BE2C (cell line): ENCODE measurements at regions not wholly inside any gene's neighbourhood (a gene's known extent, or its start where the extent isn't known, plus 50 kb on each side); places are given as distances from the start of the nearest gene placed in this dataset.

Source experiments
- DNase-seq: peaks from one replicate; pipeline ENCODE4 v3.0.0-alpha.2; 2020
- H3K27me3 ChIP-seq: fragments of 250-450 bp; sonication (Bioruptor Pico); 2 replicates; pipeline ENCODE4 v1.5.1; 2020; ENCODE audit warnings: mild to moderate bottlenecking
- H3K36me3 ChIP-seq: fragments of 250-450 bp; sonication (Bioruptor Pico); 2 replicates; pipeline ENCODE4 v1.5.1; 2020; ENCODE audit warnings: mild to moderate bottlenecking
- H3K4me1 ChIP-seq: fragments of 250-450 bp; sonication (Bioruptor Pico); 2 replicates; pipeline ENCODE4 v1.5.1; 2020
- H3K4me3 ChIP-seq: 2 replicates; pipeline ENCODE4 v1.5.1; 2011; ENCODE audit warnings: low read depth, low read length
- H3K9me3 ChIP-seq: fragments of 250-450 bp; sonication (Bioruptor Pico); 2 replicates; pipeline ENCODE4 v1.5.1; 2020
- CTCF ChIP-seq: IDR thresholded peaks from 2 replicates; pipeline ENCODE4 v1.5.1; 2012; ENCODE audit warnings: mild to moderate bottlenecking, low read depth, low read length

- Histone ChIP-seq H3K36me3 (no peaks in the 10 kb centered on the region), H3K27me3 (no peaks in the 10 kb centered on the region)
These were observed 441.9 kb downstream of the SPRY1 start for GRCh38 chr4:123838474-123838873.

GRCh38 chr4:123840197-123840596 is 443.6 kb downstream of the SPRY1 start:
- no peaks in the 10 kb centered on the region for H3K27me3 ChIP-seq
- H3K36me3 ChIP-seq = no peaks in the 10 kb centered on the region
- H3K9me3 ChIP-seq = no peaks in the 10 kb centered on the region
- no peak overlapping the region for H3K4me3 ChIP-seq
- H3K4me1 ChIP-seq = no peaks in the 10 kb centered on the region
- no peak for DNase-seq
- no peak for TF ChIP-seq CTCF

More at GRCh38 chr4:123838474-123838873, 441.9 kb downstream of the SPRY1 start:
- no peak for TF ChIP-seq CTCF
- no peaks in the 10 kb centered on the region for H3K9me3 ChIP-seq
- H3K4me1 ChIP-seq = no peaks in the 10 kb centered on the region
- no peak for DNase-seq
- no peak overlapping the region for H3K4me3 ChIP-seq

GRCh38 chr4:123841447-123842121 is 445.0 kb downstream of the SPRY1 start:
- Histone ChIP-seq H3K27me3 (no peaks in the 10 kb centered on the region), H3K36me3 (no peaks in the 10 kb centered on the region), H3K4me1 (no peaks in the 10 kb centered on the region), H3K9me3 (no peaks in the 10 kb centered on the region), H3K4me3 (no peak overlapping the region)
- DNase-seq = no peak
- TF ChIP-seq CTCF = no peak

GRCh38 chr4:123843137-123843536 is 446.5 kb downstream of the SPRY1 start:
- no peak overlapping the region for H3K4me3 ChIP-seq
- H3K27me3 ChIP-seq = no peaks in the 10 kb centered on the region
- TF ChIP-seq CTCF = no peak

GRCh38 chr4:123844374-123844773 is 447.8 kb downstream of the SPRY1 start:
- TF ChIP-seq CTCF = no peak
- no peak for DNase-seq
- no peaks in the 10 kb centered on the region for H3K27me3 ChIP-seq
- no peaks in the 10 kb centered on the region for H3K36me3 ChIP-seq
- H3K4me1 ChIP-seq = no peaks in the 10 kb centered on the region
- H3K4me3 ChIP-seq = no peak overlapping the region
- no peaks in the 10 kb centered on the region for H3K9me3 ChIP-seq

More at GRCh38 chr4:123843137-123843536, 446.5 kb downstream of the SPRY1 start:
- H3K4me1 ChIP-seq = no peaks in the 10 kb centered on the region
- H3K36me3 ChIP-seq = no peaks in the 10 kb centered on the region
- no peaks in the 10 kb centered on the region for H3K9me3 ChIP-seq
- DNase-seq = no peak

- TF ChIP-seq CTCF = no peak
- no peak for DNase-seq
These were observed 449.5 kb downstream of the SPRY1 start for GRCh38 chr4:123846092-123846491.

More at GRCh38 chr4:123846092-123846491, 449.5 kb downstream of the SPRY1 start:
- Histone ChIP-seq H3K4me1 (no peaks in the 10 kb centered on the region), H3K27me3 (no peaks in the 10 kb centered on the region), H3K36me3 (no peaks in the 10 kb centered on the region), H3K9me3 (no peaks in the 10 kb centered on the region), H3K4me3 (no peak overlapping the region)
